ENCODE measurements at regions not wholly inside any gene's neighbourhood (a gene's known extent, or its start where the extent isn't known, plus 50 kb on each side); places are given as distances from the start of the nearest gene placed in this dataset.

GRCh38 chr2:22703286-22703920, 681.6 kb upstream of the KLHL29 start:
- H3K4me1 ChIP-seq (ENCODE audit: insufficient read depth) = no peaks in the 10 kb centered on the region
- no peak overlapping the region for H3K27ac ChIP-seq (ENCODE audit: low read depth)
- no peaks in the 10 kb centered on the region for H3K36me3 ChIP-seq (ENCODE audit: insufficient read depth)
- H3K4me3 ChIP-seq (ENCODE audit: low read depth, low read length) = no peak overlapping the region
- 67% methylated on average over 1 of the region's 1 CpG for WGBS
- DNase-seq (ENCODE audit: extremely low spot score) = no peak

- H3K4me1 ChIP-seq (ENCODE audit: insufficient read depth) = no peaks in the 10 kb centered on the region
- no peak for DNase-seq (ENCODE audit: extremely low spot score)
- H3K36me3 ChIP-seq (ENCODE audit: insufficient read depth) = no peaks in the 10 kb centered on the region
- no peak overlapping the region for H3K27ac ChIP-seq (ENCODE audit: low read depth)
- H3K4me3 ChIP-seq (ENCODE audit: low read depth, low read length) = no peak overlapping the region
Observed at GRCh38 chr2:22719396-22719795, 665.6 kb upstream of the KLHL29 start.

- Histone ChIP-seq H3K36me3 (ENCODE audit: insufficient read depth) (no peaks in the 10 kb centered on the region), H3K4me3 (ENCODE audit: low read depth, low read length) (no peak overlapping the region), H3K27ac (ENCODE audit: low read depth) (no peak overlapping the region), H3K4me1 (ENCODE audit: insufficient read depth) (no peaks in the 10 kb centered on the region)
- 55% methylated on average over 5 of the region's 5 CpGs for WGBS
- no peak for DNase-seq (ENCODE audit: extremely low spot score)
Observed at GRCh38 chr2:22729466-22729865, 655.5 kb upstream of the KLHL29 start.

GRCh38 chr2:22734373-22735045, 650.5 kb upstream of the KLHL29 start:
- DNase-seq (ENCODE audit: extremely low spot score) = no peak
- H3K4me1 ChIP-seq (ENCODE audit: insufficient read depth) = no peaks in the 10 kb centered on the region
- H3K4me3 ChIP-seq (ENCODE audit: low read depth, low read length) = no peak overlapping the region
- H3K36me3 ChIP-seq (ENCODE audit: insufficient read depth) = no peaks in the 10 kb centered on the region
- no peak overlapping the region for H3K27ac ChIP-seq (ENCODE audit: low read depth)
- WGBS = 95% methylated on average over 1 of the region's 1 CpG

- Histone ChIP-seq H3K36me3 (ENCODE audit: insufficient read depth) (no peaks in the 10 kb centered on the region), H3K4me3 (ENCODE audit: low read depth, low read length) (no peak overlapping the region), H3K27ac (ENCODE audit: low read depth) (no peak overlapping the region), H3K4me1 (ENCODE audit: insufficient read depth) (no peaks in the 10 kb centered on the region)
- WGBS = 71% methylated on average over 3 of the region's 3 CpGs
- DNase-seq (ENCODE audit: extremely low spot score) = no peak
Observed at GRCh38 chr2:22737144-22737543, 647.8 kb upstream of the KLHL29 start.

- no peaks in the 10 kb centered on the region for H3K36me3 ChIP-seq (ENCODE audit: insufficient read depth)
- WGBS = 41% methylated on average over 3 of the region's 3 CpGs
- H3K4me1 ChIP-seq (ENCODE audit: insufficient read depth) = no peaks in the 10 kb centered on the region
- H3K4me3 ChIP-seq (ENCODE audit: low read depth, low read length) = no peak overlapping the region
- no peak for DNase-seq (ENCODE audit: extremely low spot score)
- H3K27ac ChIP-seq (ENCODE audit: low read depth) = no peak overlapping the region
Observed at GRCh38 chr2:22741216-22741615, 643.8 kb upstream of the KLHL29 start.

GRCh38 chr2:22748909-22749308, 636.1 kb upstream of the KLHL29 start:
- no peaks in the 10 kb centered on the region for H3K36me3 ChIP-seq (ENCODE audit: insufficient read depth)
- H3K27ac ChIP-seq (ENCODE audit: low read depth) = no peak overlapping the region
- 93% methylated on average over 1 of the region's 1 CpG for WGBS
- no peaks in the 10 kb centered on the region for H3K4me1 ChIP-seq (ENCODE audit: insufficient read depth)
- DNase-seq (ENCODE audit: extremely low spot score) = no peak
- no peak overlapping the region for H3K4me3 ChIP-seq (ENCODE audit: low read depth, low read length)

- no peaks in the 10 kb centered on the region for H3K36me3 ChIP-seq (ENCODE audit: insufficient read depth)
- no peak for DNase-seq (ENCODE audit: extremely low spot score)
- WGBS = 89% methylated on average over 7 of the region's 7 CpGs
- H3K27ac ChIP-seq (ENCODE audit: low read depth) = no peak overlapping the region
- H3K4me3 ChIP-seq (ENCODE audit: low read depth, low read length) = no peak overlapping the region
- no peaks in the 10 kb centered on the region for H3K4me1 ChIP-seq (ENCODE audit: insufficient read depth)
Observed at GRCh38 chr2:22753476-22753875, 631.5 kb upstream of the KLHL29 start.

GRCh38 chr2:22756276-22757043, 628.5 kb upstream of the KLHL29 start:
- H3K4me1 ChIP-seq (ENCODE audit: insufficient read depth) = no peaks in the 10 kb centered on the region
- no peak overlapping the region for H3K4me3 ChIP-seq (ENCODE audit: low read depth, low read length)
- no peak overlapping the region for H3K27ac ChIP-seq (ENCODE audit: low read depth)
- DNase-seq (ENCODE audit: extremely low spot score) = no peak
- WGBS = 88% methylated on average over 9 of the region's 9 CpGs
- no peaks in the 10 kb centered on the region for H3K36me3 ChIP-seq (ENCODE audit: insufficient read depth)

GRCh38 chr2:22769497-22769896, 615.5 kb upstream of the KLHL29 start:
- H3K27ac ChIP-seq (ENCODE audit: low read depth) = no peak overlapping the region
- no peak overlapping the region for H3K4me3 ChIP-seq (ENCODE audit: low read depth, low read length)
- no peaks in the 10 kb centered on the region for H3K4me1 ChIP-seq (ENCODE audit: insufficient read depth)
- no peaks in the 10 kb centered on the region for H3K36me3 ChIP-seq (ENCODE audit: insufficient read depth)
- no peak for DNase-seq (ENCODE audit: extremely low spot score)
- 73% methylated on average over 3 of the region's 3 CpGs for WGBS

GRCh38 chr2:22784566-22784965, 600.4 kb upstream of the KLHL29 start:
- Histone ChIP-seq H3K4me1 (ENCODE audit: insufficient read depth) (no peaks in the 10 kb centered on the region), H3K27ac (ENCODE audit: low read depth) (no peak overlapping the region), H3K36me3 (ENCODE audit: insufficient read depth) (no peaks in the 10 kb centered on the region), H3K4me3 (ENCODE audit: low read depth, low read length) (no peak overlapping the region)
- WGBS = 75% methylated on average over 5 of the region's 5 CpGs
- no peak for DNase-seq (ENCODE audit: extremely low spot score)

GRCh38 chr2:22786817-22787216, 598.2 kb upstream of the KLHL29 start:
- Histone ChIP-seq H3K4me3 (ENCODE audit: low read depth, low read length) (no peak overlapping the region), H3K27ac (ENCODE audit: low read depth) (no peak overlapping the region), H3K36me3 (ENCODE audit: insufficient read depth) (no peaks in the 10 kb centered on the region), H3K4me1 (ENCODE audit: insufficient read depth) (no peaks in the 10 kb centered on the region)
- 85% methylated on average over 2 of the region's 2 CpGs for WGBS
- DNase-seq (ENCODE audit: extremely low spot score) = no peak

GRCh38 chr2:22787745-22788144, 597.2 kb upstream of the KLHL29 start:
- H3K4me3 ChIP-seq (ENCODE audit: low read depth, low read length) = no peak overlapping the region
- WGBS = 87% methylated on average over 1 of the region's 1 CpG
- H3K27ac ChIP-seq (ENCODE audit: low read depth) = no peak overlapping the region
- no peak for DNase-seq (ENCODE audit: extremely low spot score)
- no peaks in the 10 kb centered on the region for H3K36me3 ChIP-seq (ENCODE audit: insufficient read depth)
- no peaks in the 10 kb centered on the region for H3K4me1 ChIP-seq (ENCODE audit: insufficient read depth)

- no peak for DNase-seq (ENCODE audit: extremely low spot score)
- Histone ChIP-seq H3K4me1 (ENCODE audit: insufficient read depth) (no peaks in the 10 kb centered on the region), H3K27ac (ENCODE audit: low read depth) (no peak overlapping the region), H3K36me3 (ENCODE audit: insufficient read depth) (no peaks in the 10 kb centered on the region), H3K4me3 (ENCODE audit: low read depth, low read length) (no peak overlapping the region)
- 68% methylated on average over 7 of the region's 7 CpGs for WGBS
Observed at GRCh38 chr2:22788749-22789327, 596.1 kb upstream of the KLHL29 start.

Measured in urinary bladder (tissue), 3 donors.